B cell (primary cell): ENCODE measurements at regions not wholly inside any gene's neighbourhood (a gene's known extent, or its start where the extent isn't known, plus 50 kb on each side); places are given as distances from the start of the nearest gene placed in this dataset.

Experiments used
- CTCF ChIP-seq: fragments of 200-600 bp; IDR thresholded peaks from one replicate; pipeline ENCODE4 v1.8.0; 2022; ENCODE audit warnings: antibody characterized with exemption, mild to moderate bottlenecking
- EZH2 ChIP-seq: IDR thresholded peaks from 2 replicates; pipeline ENCODE4 v1.6.1; 2012; ENCODE audit warnings: borderline replicate concordance, low read depth, mild to moderate bottlenecking, moderate library complexity, low read length; ENCODE audit not compliant: insufficient read depth, poor library complexity, severe bottlenecking

GRCh38 chr13:112136095-112136494 is 69.1 kb downstream of the SOX1 start:
- TF ChIP-seq CTCF (no peak), EZH2 (no peak)
